Uterus (tissue), 3 donors: ENCODE measurements at regions not wholly inside any gene's neighbourhood (a gene's known extent, or its start where the extent isn't known, plus 50 kb on each side); places are given as distances from the start of the nearest gene placed in this dataset.

Source experiments
- DNase-seq, 2 donors: peaks; one replicate each; pipeline ENCODE4 v3.0.0-alpha.2; 2019 to 2020
- H3K27ac ChIP-seq, 2 donors: fragments of 200-600 bp; sonication (generic); 1 replicate in 1 of 2; 2 replicates in 1 of 2; pipeline ENCODE4 v1.5.1; 2016 to 2018
- H3K27me3 ChIP-seq, 2 donors: fragments of 200-600 bp; sonication (generic); one replicate each; pipeline ENCODE4 v1.5.1; 2018 to 2019; ENCODE audit warnings: control low read depth in 1 of 2
- H3K36me3 ChIP-seq, 2 donors: fragments of 200-600 bp; sonication (generic); one replicate each; pipeline ENCODE4 v1.5.1; 2019; ENCODE audit warnings: control low read depth in 1 of 2
- H3K4me1 ChIP-seq, 2 donors: fragments of 200-600 bp; sonication (generic); one replicate each; pipeline ENCODE4 v1.5.1; 2018 to 2019; ENCODE audit warnings: control low read depth in 1 of 2
- H3K4me3 ChIP-seq, 2 donors: fragments of 200-600 bp; sonication (generic); 1 replicate in 1 of 2; 2 replicates in 1 of 2; pipeline ENCODE4 v1.5.1; 2018 to 2019; ENCODE audit warnings: mild to moderate bottlenecking in 1 of 2
- H3K9me3 ChIP-seq, 2 donors: fragments of 200-600 bp; sonication (generic); one replicate each; pipeline ENCODE4 v1.5.1; 2019; ENCODE audit warnings: control low read depth in 1 of 2
- POLR2A ChIP-seq, 2 donors: fragments of 450-650 bp; IDR thresholded peaks; one replicate each; pipeline ENCODE4 v1.6.1; 2016; ENCODE audit warnings: antibody characterized with exemption in 2 of 2, mild to moderate bottlenecking in 1 of 2, moderate library complexity in 1 of 2
- intact Hi-C: fragments of 100-400 bp; cut with DNase I; formaldehyde crosslinking; loops from one replicate; pipeline ENCODE4 v1.15.1; 2023; ENCODE audit warnings: low total_unique reads
- TF ChIP-seq, protein P1 (sequence below), 4 experiments: fragments of 200-600 bp in 2 of 4; fragments of 450-650 bp in 2 of 4; sonication (generic) in 2 of 4; IDR thresholded peaks; one replicate each; pipeline ENCODE4 v1.5.1; 2016 to 2019; ENCODE audit warnings: antibody characterized with exemption in 4 of 4, mild to moderate bottlenecking in 2 of 4, moderate library complexity in 1 of 4
- donor health status: DM: yes; HTN: yes; CAD: no.

DNA sequence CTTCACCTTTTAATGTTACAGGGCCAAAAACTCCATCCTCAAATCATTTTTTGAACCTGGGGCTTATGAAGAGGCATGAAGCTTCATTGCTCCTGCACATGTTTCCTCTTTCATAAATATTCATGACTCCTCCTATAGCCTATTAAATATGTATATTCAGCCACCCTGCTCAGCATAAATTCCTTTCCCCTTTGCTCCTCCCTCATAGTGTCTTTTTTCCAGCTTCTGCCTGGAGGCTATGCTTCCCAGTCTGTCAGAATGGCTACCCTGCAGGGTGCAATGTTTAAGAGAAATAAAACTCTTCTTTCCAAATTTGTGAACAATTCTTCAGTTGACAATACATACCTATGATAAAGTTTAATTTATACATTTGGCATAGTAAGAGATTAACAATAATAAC is 1082.9 kb upstream of the CDH18 start:
- no peaks in the 10 kb centered on the region for H3K9me3 ChIP-seq
- intact Hi-C loops = no loop called here
- no peak overlapping the region for H3K4me3 ChIP-seq
- no peaks in the 10 kb centered on the region for H3K4me1 ChIP-seq
- no peak for DNase-seq
- no peaks in the 10 kb centered on the region for H3K36me3 ChIP-seq
- H3K27me3 ChIP-seq = no peaks in the 10 kb centered on the region
- H3K27ac ChIP-seq = no peak overlapping the region
- no peak for TF ChIP-seq POLR2A (IDR thresholded peaks at IDR 0.05)
- TF ChIP-seq, protein P1, sequence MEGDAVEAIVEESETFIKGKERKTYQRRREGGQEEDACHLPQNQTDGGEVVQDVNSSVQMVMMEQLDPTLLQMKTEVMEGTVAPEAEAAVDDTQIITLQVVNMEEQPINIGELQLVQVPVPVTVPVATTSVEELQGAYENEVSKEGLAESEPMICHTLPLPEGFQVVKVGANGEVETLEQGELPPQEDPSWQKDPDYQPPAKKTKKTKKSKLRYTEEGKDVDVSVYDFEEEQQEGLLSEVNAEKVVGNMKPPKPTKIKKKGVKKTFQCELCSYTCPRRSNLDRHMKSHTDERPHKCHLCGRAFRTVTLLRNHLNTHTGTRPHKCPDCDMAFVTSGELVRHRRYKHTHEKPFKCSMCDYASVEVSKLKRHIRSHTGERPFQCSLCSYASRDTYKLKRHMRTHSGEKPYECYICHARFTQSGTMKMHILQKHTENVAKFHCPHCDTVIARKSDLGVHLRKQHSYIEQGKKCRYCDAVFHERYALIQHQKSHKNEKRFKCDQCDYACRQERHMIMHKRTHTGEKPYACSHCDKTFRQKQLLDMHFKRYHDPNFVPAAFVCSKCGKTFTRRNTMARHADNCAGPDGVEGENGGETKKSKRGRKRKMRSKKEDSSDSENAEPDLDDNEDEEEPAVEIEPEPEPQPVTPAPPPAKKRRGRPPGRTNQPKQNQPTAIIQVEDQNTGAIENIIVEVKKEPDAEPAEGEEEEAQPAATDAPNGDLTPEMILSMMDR (IDR thresholded peaks at IDR 0.05) = no peak

GRCh38 chr5:21067724-21068123 is 1079.7 kb upstream of the CDH18 start:
- H3K36me3 ChIP-seq = no peaks in the 10 kb centered on the region
- H3K27ac ChIP-seq = no peak overlapping the region
- no peaks in the 10 kb centered on the region for H3K27me3 ChIP-seq
- H3K4me3 ChIP-seq = no peak overlapping the region
- intact Hi-C loops = no loop called here
- TF ChIP-seq, protein P1 (IDR thresholded peaks at IDR 0.05) = no peak
- no peak for TF ChIP-seq POLR2A (IDR thresholded peaks at IDR 0.05)
- H3K4me1 ChIP-seq = no peaks in the 10 kb centered on the region
- H3K9me3 ChIP-seq = no peaks in the 10 kb centered on the region
- DNase-seq = no peak

DNA sequence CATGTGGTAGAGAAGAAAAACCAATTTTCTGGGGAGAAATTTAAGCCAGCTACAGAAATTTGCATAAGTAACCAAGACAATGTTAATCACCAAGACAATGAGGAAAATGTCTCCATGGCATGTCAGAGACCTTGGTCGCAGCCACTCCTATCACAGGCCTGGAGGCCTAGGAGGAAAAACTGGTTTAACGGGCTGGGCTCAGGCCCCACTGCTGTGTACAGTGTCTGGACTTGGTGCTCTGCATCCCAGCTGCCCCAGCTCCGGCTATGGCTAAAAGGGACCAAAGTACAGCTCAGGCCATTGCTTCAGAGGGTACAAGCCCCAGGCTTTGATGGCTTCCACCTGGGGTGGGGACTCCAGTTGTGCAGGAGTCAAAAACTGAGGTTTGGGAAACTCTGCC is 1075.1 kb upstream of the CDH18 start:
- no peak for DNase-seq
- intact Hi-C loops = no loop called here
- Histone ChIP-seq H3K27me3 (no peaks in the 10 kb centered on the region), H3K4me1 (no peaks in the 10 kb centered on the region), H3K27ac (no peak overlapping the region), H3K36me3 (no peaks in the 10 kb centered on the region), H3K4me3 (no peak overlapping the region), H3K9me3 (no peaks in the 10 kb centered on the region)
- no peak for TF ChIP-seq POLR2A (IDR thresholded peaks at IDR 0.05)
- TF ChIP-seq, protein P1 (IDR thresholded peaks at IDR 0.05) = no peak

DNA sequence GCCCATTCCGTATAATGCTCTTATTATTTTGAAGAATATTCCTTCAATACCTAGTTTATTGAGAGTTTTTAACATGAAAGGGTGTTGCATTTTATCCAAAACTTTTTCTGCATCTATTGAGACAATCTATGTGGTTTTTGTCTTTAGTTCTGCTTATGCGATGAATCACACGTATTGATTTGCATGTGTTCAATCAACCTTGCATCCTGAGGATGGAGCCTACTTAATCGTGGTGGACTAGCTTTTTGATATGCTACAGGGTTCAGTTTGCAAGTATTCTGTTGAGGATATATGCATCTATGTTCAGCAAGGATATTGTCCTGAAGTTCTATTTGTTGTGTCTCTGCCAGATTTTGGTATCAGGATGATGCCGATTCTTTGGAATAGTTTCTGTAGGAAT is 1070.3 kb upstream of the CDH18 start:
- no peaks in the 10 kb centered on the region for H3K4me1 ChIP-seq
- H3K27me3 ChIP-seq = no peaks in the 10 kb centered on the region
- H3K36me3 ChIP-seq = no peaks in the 10 kb centered on the region
- no peak overlapping the region for H3K4me3 ChIP-seq
- no peak for TF ChIP-seq POLR2A (IDR thresholded peaks at IDR 0.05)
- TF ChIP-seq, protein P1 (IDR thresholded peaks at IDR 0.05) = no peak
- no peaks in the 10 kb centered on the region for H3K9me3 ChIP-seq
- no peak for DNase-seq
- H3K27ac ChIP-seq = no peak overlapping the region
- intact Hi-C loops = no loop called here

DNA sequence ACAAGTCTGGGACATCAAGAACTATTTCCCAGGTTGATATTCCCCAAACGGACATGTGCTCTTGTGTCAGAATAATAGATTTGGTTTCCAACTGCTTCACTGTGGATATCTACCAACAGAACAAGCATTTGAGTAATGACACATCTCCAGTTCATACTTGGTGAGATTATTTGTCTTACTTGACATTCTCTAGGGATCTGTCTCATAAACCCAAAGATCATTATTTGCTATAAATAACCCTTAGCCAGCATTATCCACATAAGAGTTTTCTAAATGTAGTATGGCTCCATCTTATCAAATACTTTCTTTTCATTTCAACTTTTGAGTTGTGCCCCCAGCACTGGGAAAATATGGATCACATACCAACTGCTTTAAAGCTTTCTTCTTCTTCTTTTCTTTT is 1063.9 kb upstream of the CDH18 start:
- TF ChIP-seq, protein P1 (IDR thresholded peaks at IDR 0.05) = no peak
- TF ChIP-seq POLR2A (IDR thresholded peaks at IDR 0.05) = no peak
- H3K9me3 ChIP-seq = no peaks in the 10 kb centered on the region
- no peaks in the 10 kb centered on the region for H3K4me1 ChIP-seq
- H3K27me3 ChIP-seq = no peaks in the 10 kb centered on the region
- H3K4me3 ChIP-seq = no peak overlapping the region
- no peak for DNase-seq
- no peak overlapping the region for H3K27ac ChIP-seq
- no peaks in the 10 kb centered on the region for H3K36me3 ChIP-seq
- intact Hi-C loops = no loop called here
